Spleen (tissue), 7 donors: ENCODE measurements at regions not wholly inside any gene's neighbourhood (a gene's known extent, or its start where the extent isn't known, plus 50 kb on each side); places are given as distances from the start of the nearest gene placed in this dataset.
"Not testable (repeated sequence)": the region's sequence is repeated elsewhere in the genome, so short reads cannot be mapped to it uniquely, and the experiment has no call there.

Experiments
- CTCF ChIP-seq, 11 experiments: fragments of 200-600 bp in 7 of 11; fragments of 450-650 bp in 4 of 11; sonication (generic) in 4 of 11; IDR thresholded peaks in 8 of 11; conservative IDR thresholded peaks in 3 of 11; 1 replicate in 7 of 11; 2 replicates in 4 of 11; pipeline versions ENCODE4 v1.4.0 to v1.8.0; 2016 to 2021; ENCODE audit warnings: antibody characterized with exemption in 11 of 11, inconsistent platforms in 4 of 11, mild to moderate bottlenecking in 1 of 11
- POLR2A ChIP-seq, 3 donors: fragments of 450-650 bp; IDR thresholded peaks; one replicate each; pipeline ENCODE4 v1.5.1; 2017; ENCODE audit warnings: antibody characterized with exemption in 3 of 3, mild to moderate bottlenecking in 1 of 3
- POLR2AphosphoS5 ChIP-seq, 3 donors: sonication (generic); formaldehyde crosslinking; IDR thresholded peaks; one replicate each; pipeline ENCODE4 v1.5.1; 2017; ENCODE audit warnings: antibody characterized with exemption in 3 of 3
- donor health status: DM: no; HTN: no; CAD: no; lungs with moderate emphysema.
- donor health status: DM: no; HTN: no; CAD: no.
- donor health status: DM: no; HTN: no; CAD: no.

GRCh38 chr15:36047018-36047716 is 501.2 kb upstream of the DPH6 start:
- not testable (repeated sequence) for TF ChIP-seq CTCF (IDR thresholded peaks at IDR 0.05 in 8 of 11, conservative IDR thresholded peaks at IDR 0.05 in 3 of 11); POLR2A (IDR thresholded peaks at IDR 0.05); POLR2AphosphoS5 (IDR thresholded peaks at IDR 0.05)
